NT2/D1 (cell line): ENCODE measurements at regions not wholly inside any gene's neighbourhood (a gene's known extent, or its start where the extent isn't known, plus 50 kb on each side); places are given as distances from the start of the nearest gene placed in this dataset.

ENCODE experiments used
- SUZ12 ChIP-seq: IDR thresholded peaks from 2 replicates; pipeline ENCODE4 v1.6.1; 2011; ENCODE audit not compliant: insufficient read length, insufficient read depth; ENCODE audit errors: extremely low read depth
- YY1 ChIP-seq: IDR thresholded peaks from 2 replicates; pipeline ENCODE4 v1.6.1; 2011; ENCODE audit not compliant: insufficient read length, insufficient read depth
- ZNF274 ChIP-seq: IDR thresholded peaks from 2 replicates; pipeline ENCODE4 v1.6.1; 2011; ENCODE audit warnings: mild to moderate bottlenecking, low read depth, low read length

- TF ChIP-seq ZNF274 (no peak), YY1 (no peak), SUZ12 (no peak)
Measured at GRCh38 chr2:66714610-66715009, 279.7 kb downstream of the MEIS1 start.
